Cardiac septum (tissue), 1 donor: ENCODE measurements at regions not wholly inside any gene's neighbourhood (a gene's known extent, or its start where the extent isn't known, plus 50 kb on each side); places are given as distances from the start of the nearest gene placed in this dataset.

Source experiments
- DNase-seq: peaks from one replicate; pipeline ENCODE4 v3.0.0-alpha.2; 2020; ENCODE audit warnings: low spot score
- intact Hi-C: fragments of 100-400 bp; cut with DNase I; formaldehyde crosslinking; loops from one replicate; pipeline ENCODE4 v1.14.0; 2022
- donor health status: DM: no; HTN: no; CAD: no.

DNA sequence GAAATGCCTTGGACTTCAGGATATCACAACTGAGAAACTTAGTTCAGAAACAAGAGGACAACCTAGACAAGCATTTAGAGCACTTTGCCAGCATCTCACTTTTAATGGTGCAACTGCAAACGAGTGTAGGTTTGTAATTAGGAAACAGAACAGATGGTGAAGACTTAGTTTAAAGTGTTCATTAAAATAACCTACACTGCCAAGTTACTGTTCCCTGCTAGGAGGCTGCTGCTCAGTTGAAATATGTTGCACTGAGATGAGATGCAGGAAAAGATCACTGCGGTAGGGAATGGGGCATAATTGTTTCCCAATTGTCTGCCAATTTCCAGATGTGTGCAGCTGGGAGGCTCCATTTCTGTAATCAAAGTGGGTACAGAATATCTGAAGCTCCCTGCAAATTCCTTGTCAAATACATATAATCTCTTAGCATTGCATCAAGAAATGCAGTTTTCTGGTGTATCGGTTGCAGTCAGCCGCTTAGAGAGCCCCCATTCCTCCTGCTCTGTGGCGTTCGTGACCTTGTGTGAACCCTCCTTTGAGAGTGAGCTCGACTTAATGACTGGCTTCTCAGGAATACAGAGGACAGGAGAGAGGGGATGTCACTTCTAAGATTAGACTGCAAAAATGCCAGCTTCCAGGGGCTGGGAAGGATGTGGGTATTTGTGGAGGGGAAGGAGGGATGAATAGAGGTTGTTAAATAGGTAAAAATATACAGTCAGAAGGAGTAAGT, 448.9 kb downstream of the MED10 start:
- intact Hi-C loops: no loop called here
- no peak for DNase-seq

DNA sequence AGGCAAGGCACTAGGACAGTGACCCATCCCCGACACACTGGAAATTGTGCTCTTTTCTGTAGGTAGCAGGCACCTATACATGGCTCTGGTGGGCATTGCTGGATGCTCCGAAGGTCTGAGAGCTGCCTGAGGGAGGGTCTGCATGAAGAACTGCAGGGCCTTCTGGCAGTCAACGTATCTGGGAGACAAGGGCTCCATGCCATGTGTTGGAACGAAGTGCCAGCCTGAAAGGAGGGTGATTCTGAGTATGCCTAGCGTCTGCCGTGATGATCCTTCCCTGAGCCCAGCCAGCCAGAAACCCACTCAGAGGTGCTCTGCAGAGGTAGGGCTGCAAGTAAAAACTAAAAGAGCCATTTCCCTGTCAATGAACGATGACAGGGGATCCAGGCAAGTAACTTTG, 453.2 kb downstream of the MED10 start:
- intact Hi-C loops: no loop called here
- DNase-seq: no peak

DNA sequence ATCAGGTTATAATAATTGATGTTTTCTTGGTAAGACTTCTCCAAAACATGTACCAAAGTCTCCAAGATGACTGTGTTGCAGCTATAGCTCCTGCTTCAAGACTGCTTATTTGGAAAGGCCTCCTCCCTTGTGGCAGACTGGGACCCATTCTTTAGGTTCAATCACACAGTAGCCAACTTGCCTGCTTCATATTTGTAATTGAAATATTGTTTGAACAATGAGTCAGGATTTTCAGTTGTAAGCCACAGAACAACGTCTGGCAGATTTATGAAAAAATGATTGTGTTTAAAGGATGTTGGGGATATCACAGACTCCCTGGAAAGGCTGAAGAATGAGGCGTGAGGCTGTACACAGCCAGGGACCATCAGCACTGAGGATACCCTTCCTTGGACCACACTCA, 458.9 kb downstream of the MED10 start:
- intact Hi-C loops: no loop called here
- DNase-seq: no peak

DNA sequence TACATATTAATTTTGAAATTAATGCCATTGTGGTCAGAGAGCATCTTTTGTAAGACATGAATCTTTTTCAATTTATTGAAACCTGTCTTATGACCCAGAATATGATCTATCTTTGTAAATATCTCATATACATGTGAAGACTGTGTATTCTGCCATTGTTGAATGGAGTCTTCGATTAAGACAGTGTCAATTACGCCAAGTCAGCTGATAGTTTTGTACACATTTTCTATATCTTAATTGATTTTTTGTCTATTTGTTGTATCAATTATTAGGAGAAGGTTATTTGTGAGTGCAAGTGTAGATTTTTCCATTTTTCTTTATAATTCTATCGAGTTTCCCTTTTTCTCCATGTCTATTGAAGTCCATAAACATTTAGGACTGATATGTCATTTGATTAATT, 471.6 kb downstream of the MED10 start:
- DNase-seq: no peak
- intact Hi-C loops: no loop called here

DNA sequence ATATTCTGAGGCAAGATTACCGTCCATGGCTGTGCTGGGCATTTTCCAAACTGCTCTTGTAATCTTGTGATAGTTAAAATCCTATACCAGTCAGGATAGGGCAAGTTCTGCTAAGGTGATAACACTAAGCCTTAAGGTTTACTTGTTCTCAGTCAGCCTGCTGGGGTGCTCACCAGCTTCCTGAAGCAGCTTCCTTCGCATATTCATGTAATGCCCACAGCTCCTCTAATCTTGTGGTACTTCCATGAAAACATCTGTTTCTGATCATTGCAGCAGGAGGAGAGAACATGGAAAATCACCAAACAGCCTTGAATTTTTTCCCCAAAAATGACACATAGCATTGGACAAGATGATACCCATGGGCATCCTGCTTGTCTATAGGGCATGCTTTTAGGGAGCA, 473.2 kb downstream of the MED10 start:
- DNase-seq: no peak
- intact Hi-C loops: no loop called here

DNA sequence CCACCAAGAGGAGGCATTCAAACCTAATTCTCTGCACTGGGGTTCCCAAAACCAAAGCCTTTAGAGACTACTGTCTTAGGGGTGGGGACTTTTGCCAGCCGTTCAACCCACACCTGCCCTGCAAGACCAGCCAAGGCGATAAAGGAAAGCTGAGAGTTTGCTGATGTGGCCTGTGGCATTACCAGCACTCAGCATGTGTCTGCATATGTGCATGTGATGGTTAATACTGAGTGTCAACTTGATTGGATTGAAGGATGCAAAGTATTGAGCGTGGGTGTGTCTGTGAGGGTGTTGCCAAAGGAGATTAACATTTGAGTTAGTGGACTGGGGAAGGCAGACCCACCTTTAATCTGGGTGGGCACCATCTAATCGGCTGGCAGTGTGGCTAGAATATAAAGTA, 474.2 kb downstream of the MED10 start:
- DNase-seq: no peak

DNA sequence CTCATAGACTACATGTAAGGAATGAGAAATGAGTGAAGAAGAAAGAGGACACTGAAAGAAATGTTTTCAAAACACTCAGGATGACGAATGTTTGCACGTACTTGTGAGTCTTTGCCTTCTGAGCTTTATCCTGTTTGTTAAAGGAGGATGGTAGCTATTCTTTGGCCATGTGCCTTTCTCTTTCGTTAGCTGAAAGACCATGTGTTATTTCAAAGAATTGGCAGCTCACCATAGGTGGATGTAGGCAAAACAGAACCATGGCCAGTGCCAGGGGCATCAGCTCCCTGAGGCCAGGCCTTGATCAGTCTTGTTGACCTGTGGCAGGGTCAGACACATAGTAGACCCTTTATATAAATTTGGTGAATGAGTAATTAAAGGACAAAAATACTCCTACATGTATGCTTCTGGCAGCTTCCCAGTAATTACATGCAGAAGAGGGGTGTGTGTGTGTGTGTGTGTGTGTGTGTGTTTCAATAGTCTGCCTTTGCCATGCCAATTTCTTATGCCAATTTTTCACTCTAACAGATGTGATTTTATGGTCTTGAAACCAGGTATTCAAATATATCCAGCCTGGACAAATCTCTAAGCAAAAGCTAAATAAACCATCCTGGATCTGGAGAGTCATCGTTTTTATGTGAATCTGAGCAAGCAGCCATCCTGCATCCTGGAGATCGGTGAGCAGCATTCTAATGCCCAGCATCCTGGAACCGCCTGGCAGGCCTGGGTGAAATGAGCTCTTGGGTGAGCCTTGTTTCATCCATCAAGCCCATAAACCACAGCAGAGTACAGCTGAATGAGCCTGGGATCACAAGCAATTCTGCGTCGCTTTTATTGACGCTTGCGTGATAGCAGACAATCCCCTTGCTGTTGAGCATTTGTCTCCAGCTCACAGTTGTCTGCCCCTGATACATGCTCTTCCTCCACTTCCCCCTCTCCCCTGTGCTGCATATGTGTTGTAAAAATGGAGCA, 475.4 kb downstream of the MED10 start:
- no peak for DNase-seq
- intact Hi-C loops: no loop called here

More for the DNA sequence above, 474.2 kb downstream of the MED10 start:
- intact Hi-C loops: no loop called here

DNA sequence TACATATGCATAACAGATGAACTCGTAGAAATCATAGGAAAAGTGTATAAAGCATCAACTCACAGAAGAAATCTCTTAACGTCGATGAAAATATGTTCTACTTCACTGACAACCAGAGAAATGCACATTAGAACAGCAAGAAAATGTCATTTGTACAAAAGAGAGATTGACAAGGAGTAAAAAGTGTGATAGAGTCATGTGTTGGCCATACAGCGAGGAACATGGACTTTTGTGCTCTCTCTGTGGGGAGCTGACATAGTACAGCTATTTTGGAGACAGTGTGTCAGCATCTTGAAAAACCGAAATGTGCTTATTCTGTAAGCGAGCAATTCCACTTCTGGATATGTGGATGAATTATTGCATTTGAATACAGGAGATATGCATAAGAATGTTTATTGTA, 477.9 kb downstream of the ICE1 start:
- DNase-seq: no peak
- intact Hi-C loops: no loop called here

DNA sequence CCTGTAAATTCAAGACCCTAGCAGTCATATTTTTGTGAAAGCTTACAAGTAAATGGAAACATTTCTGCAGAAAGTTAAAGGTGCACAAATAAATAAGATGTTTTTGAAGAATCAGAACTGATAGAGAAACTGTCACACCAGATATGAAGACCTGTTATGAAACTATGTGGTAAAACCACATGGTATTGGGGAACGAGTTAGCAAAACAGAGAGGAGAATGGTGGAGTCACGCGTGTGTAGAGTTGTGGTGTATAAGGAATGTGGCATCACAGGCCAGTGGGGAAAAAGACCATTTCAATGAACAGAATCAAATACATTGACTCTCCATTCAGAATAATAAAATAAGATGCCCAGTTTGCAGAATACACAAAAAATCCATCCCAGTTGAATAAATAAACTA, 477.2 kb downstream of the ICE1 start:
- intact Hi-C loops: no loop called here
- DNase-seq: no peak

DNA sequence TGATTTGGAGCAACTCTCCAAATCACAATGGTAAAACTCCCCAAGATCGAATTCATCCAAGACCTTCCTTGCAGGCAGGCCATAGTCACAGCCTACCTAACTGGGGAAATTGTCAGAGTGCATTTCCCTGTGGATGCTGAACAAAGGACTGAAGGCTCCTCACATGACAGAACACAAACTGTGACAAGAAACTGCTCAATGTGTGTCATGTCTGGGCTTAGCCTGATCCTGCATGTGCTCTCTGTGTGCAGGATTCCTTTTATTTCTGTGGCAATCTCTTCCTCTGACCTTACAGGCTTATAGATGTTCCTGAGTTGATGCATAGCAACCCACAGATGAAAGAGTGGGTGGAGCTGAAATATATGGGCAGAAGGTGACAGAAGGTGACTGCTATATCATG, 465.8 kb downstream of the ICE1 start:
- no peak for DNase-seq
- intact Hi-C loops: loop anchor here (10.0 kb wide), 1 partner anchor 193 kb away; no protein-coding TSS in a partner anchor

DNA sequence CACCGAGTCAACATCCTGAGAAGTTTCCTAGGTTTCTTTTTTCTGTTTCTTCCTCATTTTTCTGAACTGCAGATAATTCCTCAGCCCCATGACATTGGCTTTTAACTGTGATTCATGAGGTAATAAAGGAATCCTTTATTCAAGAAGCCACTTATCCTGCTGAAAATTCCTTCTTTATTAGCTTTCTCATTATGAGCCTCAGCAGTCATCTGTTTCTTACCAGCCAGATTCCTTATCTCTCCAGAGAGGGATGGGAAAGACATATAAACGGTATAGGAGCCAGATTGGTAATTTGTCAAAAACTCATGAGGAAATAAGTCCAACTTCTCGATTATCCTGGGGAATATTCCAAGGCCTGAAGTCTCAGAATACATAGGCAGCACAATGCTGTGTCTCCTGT, 465.4 kb downstream of the ICE1 start:
- no peak for DNase-seq
- intact Hi-C loops: loop anchor here (10.0 kb wide), 1 partner anchor 193 kb away; no protein-coding TSS in a partner anchor

DNA sequence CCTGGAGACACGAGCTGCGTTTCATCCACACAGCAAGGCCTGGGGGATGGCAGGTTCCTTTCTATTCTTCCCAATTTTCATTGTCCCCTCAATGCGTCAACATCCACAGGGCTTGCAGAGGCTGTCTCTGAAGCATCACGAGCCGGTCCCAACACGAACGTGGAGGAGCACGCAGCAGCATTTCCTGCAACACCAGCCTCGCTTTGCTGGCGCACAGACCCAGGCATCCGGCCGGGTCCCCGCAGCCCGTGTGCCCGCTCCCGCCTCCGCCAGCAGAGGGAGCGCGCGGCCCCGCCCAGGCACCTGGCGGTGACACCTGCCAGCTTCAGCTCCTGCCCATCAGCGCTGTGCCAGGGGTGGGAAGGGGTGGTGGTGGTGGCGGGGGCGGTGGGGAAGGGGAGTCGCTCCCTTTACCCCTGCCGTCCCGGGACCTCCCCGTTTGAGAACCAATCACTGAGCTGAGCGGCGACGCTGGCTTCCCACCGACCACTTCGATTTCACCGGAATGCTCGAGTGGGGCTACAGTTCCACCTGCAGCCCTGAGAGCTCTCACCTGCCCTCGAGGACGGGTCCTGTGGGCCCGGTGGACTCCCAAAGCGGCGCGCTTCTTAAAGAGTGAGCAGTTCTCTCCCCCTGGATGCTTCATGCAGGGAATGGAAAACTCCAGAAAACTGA, 464.5 kb downstream of the ICE1 start:
- intact Hi-C loops: loop anchor here (10.0 kb wide), 1 partner anchor 192 kb away; no protein-coding TSS in a partner anchor

DNA sequence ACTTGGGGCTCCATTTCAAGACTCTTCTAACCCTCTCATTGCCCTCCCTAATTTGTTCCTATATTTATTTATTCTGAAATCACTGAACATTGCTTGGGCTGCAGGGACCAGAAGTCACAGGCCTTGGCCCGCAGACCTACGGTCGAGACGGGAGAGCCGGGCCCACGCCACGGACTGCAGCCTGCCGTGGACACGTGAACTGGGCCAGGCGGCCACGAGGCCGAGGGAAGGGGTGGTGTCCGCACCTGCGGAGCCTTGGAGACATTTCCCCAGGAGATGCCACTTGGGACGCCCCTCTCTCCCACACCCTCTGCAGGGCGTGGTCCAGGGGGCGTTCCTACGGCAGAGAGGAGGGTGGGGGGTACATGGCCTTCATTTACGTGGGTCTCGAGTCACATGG, 463.9 kb downstream of the ICE1 start:
- no peak for DNase-seq
- intact Hi-C loops: loop anchor here (10.0 kb wide), 1 partner anchor 192 kb away; no protein-coding TSS in a partner anchor

More for the DNA sequence above, 464.5 kb downstream of the ICE1 start:
- DNase-seq: no peak

DNA sequence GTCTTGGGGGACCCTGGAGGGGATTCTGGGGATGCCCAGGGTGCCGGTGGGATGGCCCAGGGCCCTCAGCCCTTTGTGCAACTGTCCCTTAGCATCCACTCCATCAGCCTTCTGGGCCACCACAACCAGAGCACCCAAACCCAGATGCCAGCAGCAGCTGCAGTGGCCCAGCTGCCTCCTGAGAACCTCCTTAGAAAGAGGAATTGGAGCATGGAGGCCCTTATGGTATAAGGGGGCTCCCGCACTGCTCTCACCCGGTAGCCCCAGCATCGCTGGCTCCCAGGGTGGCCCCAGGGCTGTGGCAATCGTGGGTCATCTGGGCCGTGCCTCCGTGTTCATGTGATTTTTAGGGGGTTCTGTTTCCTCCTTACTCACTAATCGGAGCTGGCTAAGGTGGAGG, 463.3 kb downstream of the ICE1 start:
- no peak for DNase-seq
- intact Hi-C loops: loop anchor here (10.0 kb wide), 1 partner anchor 191 kb away; no protein-coding TSS in a partner anchor

DNA sequence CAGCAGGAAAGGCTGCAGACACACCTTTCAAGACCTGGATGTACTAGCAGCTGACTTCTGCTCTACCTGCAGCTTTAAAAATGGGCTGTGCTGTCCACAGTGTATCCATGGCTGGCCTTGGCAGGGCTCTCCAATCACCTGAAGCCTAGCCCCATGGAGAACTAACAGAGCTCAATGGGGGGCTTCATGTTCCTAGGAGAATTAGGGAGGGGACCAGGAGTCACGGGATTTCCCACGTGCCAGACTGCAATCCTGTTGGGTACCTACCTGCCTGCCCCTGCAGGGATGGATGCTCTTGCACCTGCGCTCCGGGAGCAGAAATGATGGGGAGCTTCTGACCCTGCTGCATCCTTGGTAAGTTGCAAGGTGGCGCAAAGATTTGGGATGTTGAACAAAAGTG, 462.1 kb downstream of the ICE1 start:
- DNase-seq: no peak
- intact Hi-C loops: loop anchor here (5.0 to 10.0 kb wide), 2 partner anchors 190 to 382 kb away; no protein-coding TSS in a partner anchor

DNA sequence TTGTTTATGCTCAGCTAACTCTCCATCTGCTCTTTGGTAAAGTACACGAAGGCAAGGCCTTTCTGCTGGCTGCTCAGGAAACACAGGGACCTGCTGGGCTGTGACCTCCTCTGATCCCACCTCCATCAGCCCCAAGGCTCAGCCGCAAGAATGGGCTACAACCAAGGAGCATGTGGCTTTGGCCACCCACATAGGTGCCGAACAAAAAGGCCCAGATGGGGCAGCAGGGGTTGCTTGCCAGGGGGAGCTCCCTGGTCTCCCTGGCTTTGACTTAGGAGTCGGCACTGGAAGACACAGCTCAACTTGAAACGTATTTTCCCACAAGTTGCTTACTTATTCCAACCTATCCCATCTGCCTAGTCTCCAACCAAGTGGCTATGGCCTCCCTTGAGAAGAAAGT, 461.1 kb downstream of the ICE1 start:
- intact Hi-C loops: loop anchor here (5.0 to 10.0 kb wide), 2 partner anchors 189 to 381 kb away; no protein-coding TSS in a partner anchor
- no peak for DNase-seq

DNA sequence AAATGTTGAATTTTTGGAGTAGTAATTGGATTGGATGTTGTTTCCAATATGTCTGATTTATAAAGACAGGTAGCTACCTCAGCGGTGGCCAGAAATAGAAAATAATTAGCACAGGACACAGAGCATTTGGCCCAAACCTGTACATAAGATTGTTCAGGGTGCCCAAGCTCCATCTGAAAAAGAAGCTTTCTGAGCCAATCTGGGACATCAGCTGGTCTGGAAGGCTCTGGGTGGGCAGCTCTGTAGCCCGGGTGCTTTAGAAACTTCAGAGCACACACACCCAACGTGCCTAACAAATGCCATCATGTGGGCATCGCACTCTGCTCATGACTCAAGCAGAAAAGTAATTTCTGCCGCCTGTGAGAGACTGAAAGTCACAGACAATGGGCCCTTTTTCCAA, 460.7 kb downstream of the ICE1 start:
- DNase-seq: no peak
- intact Hi-C loops: loop anchor here (5.0 to 10.0 kb wide), 2 partner anchors 188 to 381 kb away; no protein-coding TSS in a partner anchor

DNA sequence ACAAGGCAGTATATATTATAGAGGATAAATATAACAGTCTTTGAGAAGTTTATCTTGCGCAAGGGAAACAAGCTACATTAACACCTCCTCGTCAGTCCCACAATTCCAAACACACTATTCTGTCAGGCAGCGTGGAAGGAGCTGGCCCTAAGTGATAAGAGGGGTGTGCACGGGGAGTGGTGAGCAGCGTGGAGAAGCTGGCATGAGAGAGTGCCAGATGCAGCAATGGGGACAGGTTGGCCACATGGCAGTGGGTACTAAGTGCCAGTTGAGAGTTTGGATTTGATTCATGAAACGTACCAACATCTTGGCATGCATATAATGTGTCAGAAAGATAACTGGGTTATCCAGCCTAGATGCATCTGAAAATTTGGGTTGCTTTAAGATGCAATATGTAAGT, 460.2 kb downstream of the ICE1 start:
- intact Hi-C loops: loop anchor here (5.0 to 10.0 kb wide), 2 partner anchors 188 to 380 kb away; no protein-coding TSS in a partner anchor
- DNase-seq: no peak

DNA sequence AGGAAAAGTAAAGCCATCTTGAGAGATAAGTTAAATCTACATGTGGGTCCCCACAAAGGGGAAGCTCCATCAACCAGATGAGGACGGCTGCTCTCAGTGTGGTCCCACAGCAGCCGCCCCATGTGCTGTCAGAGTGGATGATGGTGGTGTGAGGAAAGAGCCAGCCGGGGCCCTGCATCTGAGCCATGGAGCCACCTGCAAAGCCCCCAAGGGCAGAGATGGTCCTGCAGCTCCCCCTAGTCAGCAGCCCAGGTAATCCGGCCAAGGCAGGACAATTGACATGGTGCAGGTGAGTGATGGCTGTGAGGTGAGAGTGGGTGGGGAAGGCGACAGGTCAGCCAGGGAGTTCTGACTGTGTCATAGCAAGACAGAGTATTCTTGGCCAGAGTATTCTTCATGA, 458.8 kb downstream of the ICE1 start:
- no peak for DNase-seq
- intact Hi-C loops: loop anchor here (5.0 to 10.0 kb wide), 2 partner anchors 186 to 379 kb away; no protein-coding TSS in a partner anchor
